GM23248 (cell line): ENCODE measurements at regions not wholly inside any gene's neighbourhood (a gene's known extent, or its start where the extent isn't known, plus 50 kb on each side); places are given as distances from the start of the nearest gene placed in this dataset.
"Not testable (repeated sequence)": the region's sequence is repeated elsewhere in the genome, so short reads cannot be mapped to it uniquely, and the experiment has no call there.

ENCODE experiments used
- EZH2 ChIP-seq: fragments of 200-600 bp; sonication (generic); IDR thresholded peaks from 2 replicates; pipeline ENCODE4 v1.6.1; 2018; ENCODE audit warnings: antibody characterized with exemption, mild to moderate bottlenecking; ENCODE audit not compliant: insufficient read depth, poor library complexity, severe bottlenecking
- EZH2phosphoT487 ChIP-seq: fragments of 200-600 bp; sonication (generic); IDR thresholded peaks from 2 replicates; pipeline ENCODE4 v1.6.1; 2018; ENCODE audit warnings: antibody characterized with exemption, moderate library complexity, mild to moderate bottlenecking, low read depth; ENCODE audit not compliant: insufficient read depth

- TF ChIP-seq EZH2, EZH2phosphoT487: not testable (repeated sequence)
Measured at GRCh38 chr13:73301622-73302021, 242.8 kb downstream of the KLF5 start.
